Smooth muscle cell (in vitro differentiated cells): ENCODE measurements at regions not wholly inside any gene's neighbourhood (a gene's known extent, or its start where the extent isn't known, plus 50 kb on each side); places are given as distances from the start of the nearest gene placed in this dataset.
"Not testable (repeated sequence)": the region's sequence is repeated elsewhere in the genome, so short reads cannot be mapped to it uniquely, and the experiment has no call there.

Experiments
- DNase-seq: peaks from one replicate; lab custom pipeline; 2025; ENCODE audit not compliant: unreplicated experiment; lab: John Stamatoyannopoulos, UW
- H2AFZ ChIP-seq: fragments of 200-600 bp; sonication (generic); 2 replicates; pipeline ENCODE4 v1.6.0; 2016; ENCODE audit warnings: antibody characterized with exemption, low read depth, mild to moderate bottlenecking
- H3F3A ChIP-seq: fragments of 200-600 bp; sonication (generic); 2 replicates; pipeline ENCODE4 v1.6.0; 2017; ENCODE audit warnings: antibody characterized with exemption, low read depth
- H3K27ac ChIP-seq: fragments of 200-600 bp; sonication (generic); 2 replicates; pipeline ENCODE4 v1.5.1; 2016; ENCODE audit warnings: low read depth, mild to moderate bottlenecking
- H3K27me3 ChIP-seq: fragments of 200-600 bp; sonication (generic); 2 replicates; pipeline ENCODE4 v1.6.1; 2016; ENCODE audit warnings: low read depth, mild to moderate bottlenecking
- H3K36me3 ChIP-seq: fragments of 200-600 bp; sonication (generic); 2 replicates; pipeline ENCODE4 v1.5.1; 2016; ENCODE audit warnings: low read depth
- H3K4me1 ChIP-seq: fragments of 200-600 bp; sonication (generic); 2 replicates; pipeline ENCODE4 v1.5.1; 2016; ENCODE audit warnings: low read depth
- H3K4me2 ChIP-seq: fragments of 200-600 bp; sonication (generic); 2 replicates; pipeline ENCODE4 v1.6.0; 2016; ENCODE audit warnings: mild to moderate bottlenecking
- H3K4me3 ChIP-seq: fragments of 200-600 bp; sonication (generic); 2 replicates; pipeline ENCODE4 v1.5.1; 2016; ENCODE audit warnings: mild to moderate bottlenecking
- H3K79me2 ChIP-seq: fragments of 200-600 bp; sonication (generic); 2 replicates; pipeline ENCODE4 v1.6.0; 2016; ENCODE audit warnings: low read depth, mild to moderate bottlenecking
- H3K9ac ChIP-seq: fragments of 200-600 bp; sonication (generic); 2 replicates; pipeline ENCODE4 v1.6.0; 2016; ENCODE audit warnings: low read depth
- H3K9me3 ChIP-seq: fragments of 200-600 bp; sonication (generic); replicated peaks from 2 replicates; pipeline ENCODE4 v1.5.1; 2016; ENCODE audit warnings: low read depth
- H4K20me1 ChIP-seq: fragments of 200-600 bp; sonication (generic); 2 replicates; pipeline ENCODE4 v1.6.0; 2016; ENCODE audit warnings: low read depth
- CTCF ChIP-seq: fragments of 200-600 bp; sonication (generic); IDR thresholded peaks from 2 replicates; pipeline ENCODE4 v1.5.1; 2017; ENCODE audit warnings: borderline replicate concordance, mild to moderate bottlenecking, antibody characterized with exemption; ENCODE audit not compliant: insufficient read depth, poor library complexity, severe bottlenecking
- WGBS: methylation state at CpG from one replicate; pipeline ENCODE4 v1.1.7; 2016; ENCODE audit warnings: low lambda C conversion rate; 5-methylcytosine and 5-hydroxymethylcytosine counted together

- Histone ChIP-seq H3K27ac (peak overlapping the region; percentile 89), H3K4me2 (peak overlapping the region; percentile 68), H3K9me3 (no peaks in the 10 kb centered on the region), H3K4me1 (peaks cover 18% of the 10 kb centered on the region), H3K36me3 (no peaks in the 10 kb centered on the region), H4K20me1 (no peaks in the 10 kb centered on the region), H3K4me3 (no peak overlapping the region), H3K27me3 (no peaks in the 10 kb centered on the region), H3K79me2 (no peaks in the 10 kb centered on the region), H3F3A (peaks cover 33% of the 10 kb centered on the region), H2AFZ (peak overlapping the region; percentile 62), H3K9ac (peak overlapping the region; percentile 33)
- WGBS, result 18% methylated on average over 11 of the region's 11 CpGs
- DNase-seq, result no peak
- TF ChIP-seq CTCF, result peak; percentile 44
Measured at GRCh38 chr4:156109943-156110900, 156.6 kb upstream of the CTSO start.

- Histone ChIP-seq H3K27ac (peak overlapping the region; percentile 89), H3K4me1 (peaks cover 11% of the 10 kb centered on the region), H3K4me2 (peak overlapping the region; percentile 68), H2AFZ (peak overlapping the region; percentile 62), H3F3A (peaks cover 27% of the 10 kb centered on the region)
- not testable (repeated sequence) for H3K36me3 ChIP-seq, DNase-seq, H4K20me1 ChIP-seq, H3K27me3 ChIP-seq, H3K9ac ChIP-seq, H3K9me3 ChIP-seq, H3K79me2 ChIP-seq, H3K4me3 ChIP-seq
- 32% methylated on average over 1 of the region's 1 CpG for WGBS
Measured at GRCh38 chr4:156109087-156109486, 155.4 kb upstream of the CTSO start.

DNA sequence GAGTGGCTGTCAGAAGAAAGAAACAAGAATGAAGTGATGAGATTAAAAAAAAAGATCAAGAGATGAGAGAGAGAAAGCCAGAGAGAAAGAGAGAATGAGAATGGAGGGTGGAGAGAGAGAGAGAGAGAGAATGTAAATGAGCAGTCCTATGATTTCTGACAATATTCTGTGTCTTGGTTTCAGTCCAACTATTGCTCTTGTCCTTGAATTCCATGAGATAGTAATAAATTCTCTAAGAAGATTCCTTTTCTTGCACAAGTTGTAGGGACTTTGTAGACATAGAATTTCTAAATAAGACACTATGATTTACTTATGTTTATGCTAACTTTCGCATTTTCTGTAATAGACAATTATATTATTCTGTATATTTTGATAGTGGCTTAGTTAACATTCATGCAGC, 149.6 kb upstream of the CTSO start:
- no peaks in the 10 kb centered on the region for H4K20me1 ChIP-seq
- H3K36me3 ChIP-seq, result no peaks in the 10 kb centered on the region
- H3K4me1 ChIP-seq, result no peaks in the 10 kb centered on the region
- no peak overlapping the region for H3K9ac ChIP-seq
- no peaks in the 10 kb centered on the region for H3K79me2 ChIP-seq
- H3K27me3 ChIP-seq, result no peaks in the 10 kb centered on the region
- DNase-seq, result no peak
- H3K4me3 ChIP-seq, result no peak overlapping the region
- TF ChIP-seq CTCF, result no peak
- H3K9me3 ChIP-seq, result no peaks in the 10 kb centered on the region
- peak overlapping the region; percentile 9 for H2AFZ ChIP-seq
- no peak overlapping the region for H3K4me2 ChIP-seq
- WGBS, result 80% methylated on average over 1 of the region's 1 CpG
- peak overlapping the region; percentile 50 for H3K27ac ChIP-seq
- no peaks in the 10 kb centered on the region for H3F3A ChIP-seq

DNA sequence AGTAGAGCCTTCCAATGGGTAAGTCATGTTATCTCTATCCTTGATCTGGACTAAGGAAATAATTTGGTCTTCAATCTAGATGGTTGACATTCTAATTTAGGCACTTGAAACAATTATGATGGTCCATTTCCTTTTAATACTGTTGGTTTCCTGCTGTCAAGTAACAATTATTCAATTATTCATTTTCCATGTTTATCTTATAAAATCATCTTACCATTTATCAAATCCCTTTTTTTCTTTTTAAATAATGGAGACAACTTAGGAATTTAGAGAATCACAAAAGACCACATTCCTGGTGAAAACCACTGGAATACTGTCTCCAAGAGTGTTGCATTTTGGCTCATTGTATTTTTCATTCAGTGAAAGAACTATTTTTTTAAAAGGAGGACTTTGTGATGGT, 148.7 kb upstream of the CTSO start:
- Histone ChIP-seq H3K27me3 (no peaks in the 10 kb centered on the region), H4K20me1 (no peaks in the 10 kb centered on the region), H3F3A (no peaks in the 10 kb centered on the region), H3K4me2 (no peak overlapping the region), H2AFZ (peak overlapping the region; percentile 59), H3K27ac (no peak overlapping the region), H3K36me3 (no peaks in the 10 kb centered on the region), H3K4me1 (no peaks in the 10 kb centered on the region), H3K9me3 (no peaks in the 10 kb centered on the region), H3K79me2 (no peaks in the 10 kb centered on the region), H3K4me3 (no peak overlapping the region), H3K9ac (no peak overlapping the region)
- no peak for TF ChIP-seq CTCF
- no peak for DNase-seq
